ENCODE measurements at regions not wholly inside any gene's neighbourhood (a gene's known extent, or its start where the extent isn't known, plus 50 kb on each side); places are given as distances from the start of the nearest gene placed in this dataset.

DNA sequence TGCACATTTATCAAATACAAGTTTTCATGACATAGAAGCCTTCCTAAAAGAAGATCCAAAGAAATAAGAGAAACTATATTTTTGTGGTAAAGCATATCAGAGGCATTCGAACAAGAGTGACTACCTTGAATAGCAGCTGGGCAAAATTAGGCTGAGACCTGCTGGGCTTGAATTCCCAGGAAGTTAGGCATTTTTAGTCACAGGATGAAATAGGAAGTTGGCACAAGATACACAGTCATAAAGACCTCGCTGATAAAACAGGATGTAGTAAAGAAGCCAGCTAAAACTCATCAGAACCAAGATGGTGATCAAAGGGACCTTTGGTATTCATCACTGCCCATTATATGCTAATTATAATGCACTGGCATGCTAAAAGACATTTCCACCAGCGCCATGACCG, 1302.3 kb upstream of the NRXN1 start:
- Histone ChIP-seq H3K4me1 (ENCODE audit: control insufficient read depth, insufficient read depth, low read length) (no peaks in the 10 kb centered on the region), H3K4me2 (ENCODE audit: control insufficient read depth, insufficient read depth) (no peak overlapping the region), H2AFZ (ENCODE audit: control insufficient read depth, low read depth, low read length) (no peak overlapping the region), H4K20me1 (ENCODE audit: control insufficient read depth, insufficient read depth) (no peaks in the 10 kb centered on the region), H3K79me2 (ENCODE audit: control insufficient read depth, insufficient read depth, low read length) (no peaks in the 10 kb centered on the region), H3K27me3 (replicated peaks in 1 of 2; ENCODE audit: control insufficient read depth in 2 of 2, insufficient read depth in 2 of 2, low read length in 1 of 2) (no peaks in the 10 kb centered on the region), H3K4me3 (no peak overlapping the region), H3K9ac (ENCODE audit: control insufficient read depth, insufficient read depth, low read length) (no peak overlapping the region), H3K27ac (ENCODE audit: control insufficient read depth, insufficient read depth) (no peak overlapping the region), H3K9me3 (replicated peaks; ENCODE audit: control insufficient read depth, insufficient read depth, low read length) (no peaks in the 10 kb centered on the region), H3K36me3 (ENCODE audit: control insufficient read depth in 2 of 2, insufficient read depth in 2 of 2, low read length in 1 of 2) (no peaks in the 10 kb centered on the region)
- in situ Hi-C loops (cut with MboI): no loop called here
- TF ChIP-seq, protein P1, sequence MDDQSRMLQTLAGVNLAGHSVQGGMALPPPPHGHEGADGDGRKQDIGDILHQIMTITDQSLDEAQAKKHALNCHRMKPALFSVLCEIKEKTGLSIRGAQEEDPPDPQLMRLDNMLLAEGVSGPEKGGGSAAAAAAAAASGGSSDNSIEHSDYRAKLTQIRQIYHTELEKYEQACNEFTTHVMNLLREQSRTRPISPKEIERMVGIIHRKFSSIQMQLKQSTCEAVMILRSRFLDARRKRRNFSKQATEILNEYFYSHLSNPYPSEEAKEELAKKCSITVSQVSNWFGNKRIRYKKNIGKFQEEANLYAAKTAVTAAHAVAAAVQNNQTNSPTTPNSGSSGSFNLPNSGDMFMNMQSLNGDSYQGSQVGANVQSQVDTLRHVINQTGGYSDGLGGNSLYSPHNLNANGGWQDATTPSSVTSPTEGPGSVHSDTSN (IDR thresholded peaks at IDR 0.05; ENCODE audit: insufficient replicate concordance, low read depth, low read length): no peak
- TF ChIP-seq ZNF274 (IDR thresholded peaks at IDR 0.05; ENCODE audit: insufficient read depth, insufficient read length) (no peak), SUPT20H (IDR thresholded peaks at IDR 0.05; ENCODE audit: borderline replicate concordance, control insufficient read depth, low read depth, low read length) (no peak), POLR2A (IDR thresholded peaks at IDR 0.05; ENCODE audit: low read depth, low read length) (no peak), ZNF24 (IDR thresholded peaks at IDR 0.05) (no peak), TAF1 (IDR thresholded peaks at IDR 0.05; ENCODE audit: borderline replicate concordance, low read depth, low read length) (no peak), MEF2B (IDR thresholded peaks at IDR 0.05; ENCODE audit: partially characterized antibody, poor library complexity, severe bottlenecking) (no peak), YBX1 (IDR thresholded peaks at IDR 0.05) (no peak), CHD1 (IDR thresholded peaks at IDR 0.05; ENCODE audit: low read depth, low read length) (no peak), RB1 (IDR thresholded peaks at IDR 0.05; ENCODE audit: borderline replicate concordance) (no peak), IKZF1 (conservative IDR thresholded peaks at IDR 0.05) (no peak), CREB1 (IDR thresholded peaks at IDR 0.05; ENCODE audit: low read depth) (no peak)
- TF ChIP-seq, protein P2, sequence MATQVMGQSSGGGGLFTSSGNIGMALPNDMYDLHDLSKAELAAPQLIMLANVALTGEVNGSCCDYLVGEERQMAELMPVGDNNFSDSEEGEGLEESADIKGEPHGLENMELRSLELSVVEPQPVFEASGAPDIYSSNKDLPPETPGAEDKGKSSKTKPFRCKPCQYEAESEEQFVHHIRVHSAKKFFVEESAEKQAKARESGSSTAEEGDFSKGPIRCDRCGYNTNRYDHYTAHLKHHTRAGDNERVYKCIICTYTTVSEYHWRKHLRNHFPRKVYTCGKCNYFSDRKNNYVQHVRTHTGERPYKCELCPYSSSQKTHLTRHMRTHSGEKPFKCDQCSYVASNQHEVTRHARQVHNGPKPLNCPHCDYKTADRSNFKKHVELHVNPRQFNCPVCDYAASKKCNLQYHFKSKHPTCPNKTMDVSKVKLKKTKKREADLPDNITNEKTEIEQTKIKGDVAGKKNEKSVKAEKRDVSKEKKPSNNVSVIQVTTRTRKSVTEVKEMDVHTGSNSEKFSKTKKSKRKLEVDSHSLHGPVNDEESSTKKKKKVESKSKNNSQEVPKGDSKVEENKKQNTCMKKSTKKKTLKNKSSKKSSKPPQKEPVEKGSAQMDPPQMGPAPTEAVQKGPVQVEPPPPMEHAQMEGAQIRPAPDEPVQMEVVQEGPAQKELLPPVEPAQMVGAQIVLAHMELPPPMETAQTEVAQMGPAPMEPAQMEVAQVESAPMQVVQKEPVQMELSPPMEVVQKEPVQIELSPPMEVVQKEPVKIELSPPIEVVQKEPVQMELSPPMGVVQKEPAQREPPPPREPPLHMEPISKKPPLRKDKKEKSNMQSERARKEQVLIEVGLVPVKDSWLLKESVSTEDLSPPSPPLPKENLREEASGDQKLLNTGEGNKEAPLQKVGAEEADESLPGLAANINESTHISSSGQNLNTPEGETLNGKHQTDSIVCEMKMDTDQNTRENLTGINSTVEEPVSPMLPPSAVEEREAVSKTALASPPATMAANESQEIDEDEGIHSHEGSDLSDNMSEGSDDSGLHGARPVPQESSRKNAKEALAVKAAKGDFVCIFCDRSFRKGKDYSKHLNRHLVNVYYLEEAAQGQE (IDR thresholded peaks at IDR 0.05; ENCODE audit: low read depth, low read length): no peak
- TF ChIP-seq, protein P3, sequence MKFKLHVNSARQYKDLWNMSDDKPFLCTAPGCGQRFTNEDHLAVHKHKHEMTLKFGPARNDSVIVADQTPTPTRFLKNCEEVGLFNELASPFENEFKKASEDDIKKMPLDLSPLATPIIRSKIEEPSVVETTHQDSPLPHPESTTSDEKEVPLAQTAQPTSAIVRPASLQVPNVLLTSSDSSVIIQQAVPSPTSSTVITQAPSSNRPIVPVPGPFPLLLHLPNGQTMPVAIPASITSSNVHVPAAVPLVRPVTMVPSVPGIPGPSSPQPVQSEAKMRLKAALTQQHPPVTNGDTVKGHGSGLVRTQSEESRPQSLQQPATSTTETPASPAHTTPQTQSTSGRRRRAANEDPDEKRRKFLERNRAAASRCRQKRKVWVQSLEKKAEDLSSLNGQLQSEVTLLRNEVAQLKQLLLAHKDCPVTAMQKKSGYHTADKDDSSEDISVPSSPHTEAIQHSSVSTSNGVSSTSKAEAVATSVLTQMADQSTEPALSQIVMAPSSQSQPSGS (IDR thresholded peaks at IDR 0.05; ENCODE audit: low read length): no peak
- no peak for DNase-seq (ENCODE audit: low read depth, low spot score)
- ATAC-seq: no peak
- ChIA-PET RAD21 (ENCODE audit: unreplicated experiment) (no interaction called here), SMC1A (ENCODE audit: uncharacterized antibody, unreplicated experiment) (no interaction called here), CTCF (no interaction called here), POLR2A (no interaction called here)
- 0% methylated on average over 4 of the region's 4 CpGs for WGBS (ENCODE audit: insufficient coverage, insufficient replicate concordance, low lambda C conversion rate, missing lambda C conversion rate)
- no TSS peak for BruUV-seq (replicated peaks)
- no peak for FAIRE-seq
- intact Hi-C loops (cut with micrococcal nuclease; ENCODE audit: unreplicated experiment): no loop called here
